GM21515 (cell line): ENCODE measurements at regions not wholly inside any gene's neighbourhood (a gene's known extent, or its start where the extent isn't known, plus 50 kb on each side); places are given as distances from the start of the nearest gene placed in this dataset.

Source experiments
- ATAC-seq: cut with Tn5 transposase; IDR thresholded peaks from one replicate; pipeline ENCODE4 v1.9.1; 2021; ENCODE audit not compliant: unreplicated experiment

GRCh38 chr1:96236156-96236739 lies 485.3 kb upstream of the PTBP2 start:
- no peak for ATAC-seq

- ATAC-seq, result no peak
Observed at GRCh38 chr1:96238426-96238825, 483.2 kb upstream of the PTBP2 start.

GRCh38 chr1:96240438-96240837 lies 481.1 kb upstream of the PTBP2 start:
- no peak for ATAC-seq

GRCh38 chr1:96253246-96254035 lies 468.1 kb upstream of the PTBP2 start:
- no peak for ATAC-seq

- ATAC-seq, result no peak
Observed at GRCh38 chr1:96256130-96256790, 465.3 kb upstream of the PTBP2 start.

GRCh38 chr1:96259399-96259798 lies 462.2 kb upstream of the PTBP2 start:
- no peak for ATAC-seq

- ATAC-seq, result no peak
Observed at GRCh38 chr1:96281491-96281890, 440.1 kb upstream of the PTBP2 start.

- no peak for ATAC-seq
Observed at GRCh38 chr1:96290033-96290432, 431.6 kb upstream of the PTBP2 start.

GRCh38 chr1:96290801-96291200 lies 430.8 kb upstream of the PTBP2 start:
- no peak for ATAC-seq

GRCh38 chr1:96291468-96291867 lies 430.1 kb upstream of the PTBP2 start:
- ATAC-seq, result no peak

- ATAC-seq, result no peak
Observed at GRCh38 chr1:96292141-96292540, 429.4 kb upstream of the PTBP2 start.

- ATAC-seq, result no peak
Observed at GRCh38 chr1:96296991-96297390, 424.6 kb upstream of the PTBP2 start.

GRCh38 chr1:96306809-96307560 lies 414.6 kb upstream of the PTBP2 start:
- no peak for ATAC-seq

- no peak for ATAC-seq
Observed at GRCh38 chr1:96308314-96308713, 413.3 kb upstream of the PTBP2 start.

GRCh38 chr1:96309783-96310182 lies 411.8 kb upstream of the PTBP2 start:
- ATAC-seq, result no peak

- no peak for ATAC-seq
Observed at GRCh38 chr1:96313216-96313615, 408.4 kb upstream of the PTBP2 start.

- ATAC-seq, result no peak
Observed at GRCh38 chr1:96329121-96329520, 392.5 kb upstream of the PTBP2 start.

- no peak for ATAC-seq
Observed at GRCh38 chr1:96331596-96331995, 390.0 kb upstream of the PTBP2 start.

GRCh38 chr1:96333522-96334235 lies 387.9 kb upstream of the PTBP2 start:
- ATAC-seq, result no peak

GRCh38 chr1:96334236-96334557 lies 387.4 kb upstream of the PTBP2 start:
- no peak for ATAC-seq

- ATAC-seq, result no peak
Observed at GRCh38 chr1:96338622-96339021, 383.0 kb upstream of the PTBP2 start.
